ENCODE measurements at regions not wholly inside any gene's neighbourhood (a gene's known extent, or its start where the extent isn't known, plus 50 kb on each side); places are given as distances from the start of the nearest gene placed in this dataset.

GRCh38 chr5:96066386-96066719 lies 104.7 kb upstream of the ELL2 start:
- no peak overlapping the region for H3K4me3 ChIP-seq (ENCODE audit: low read depth, low read length)
- TF ChIP-seq CTCF (IDR thresholded peaks at IDR 0.05; ENCODE audit: insufficient read depth, low read length, missing control alignments): no peak
- CTCF ChIA-PET: interaction anchor here (1.1 to 2.1 kb wide), 3 partner anchors 12 to 21 kb away, joined by 3 to 9 read pairs (median 3); no protein-coding TSS in a partner anchor
- POLR2A ChIA-PET: no interaction called here
- DNase-seq (ENCODE audit: low read depth, low spot score): no peak

- TF ChIP-seq CTCF (IDR thresholded peaks at IDR 0.05; ENCODE audit: insufficient read depth, low read length, missing control alignments): no peak
- H3K4me3 ChIP-seq (ENCODE audit: low read depth, low read length): no peak overlapping the region
- ChIA-PET CTCF (interaction anchor here (0.8 to 2.1 kb wide), 5 partner anchors 9 to 22 kb away, joined by 3 to 9 read pairs (median 3); no protein-coding TSS in a partner anchor), POLR2A (interaction anchor here (0.6 kb wide), 1 partner anchor 13 kb away, joined by 3 read pairs; no protein-coding TSS in a partner anchor)
- DNase-seq (ENCODE audit: low read depth, low spot score): no peak
These were observed 104.2 kb upstream of the ELL2 start for GRCh38 chr5:96065685-96066385.

- CTCF ChIA-PET: interaction anchor here (1.4 to 2.2 kb wide), 4 partner anchors 11 to 110 kb away, joined by 3 to 9 read pairs (median 5); no protein-coding TSS in a partner anchor
- TF ChIP-seq CTCF (IDR thresholded peaks at IDR 0.05; ENCODE audit: insufficient read depth, low read length, missing control alignments): no peak
- DNase-seq (ENCODE audit: low read depth, low spot score): no peak
- POLR2A ChIA-PET: no interaction called here
- no peak overlapping the region for H3K4me3 ChIP-seq (ENCODE audit: low read depth, low read length)
These were observed 103.2 kb upstream of the ELL2 start for GRCh38 chr5:96064877-96065276.

GRCh38 chr5:96062836-96063235 lies 101.2 kb upstream of the ELL2 start:
- DNase-seq (ENCODE audit: low read depth, low spot score): no peak
- ChIA-PET CTCF (interaction anchor here (2.2 kb wide), 1 partner anchor 10 kb away, joined by 7 read pairs; no protein-coding TSS in a partner anchor), POLR2A (no interaction called here)
- no peak overlapping the region for H3K4me3 ChIP-seq (ENCODE audit: low read depth, low read length)
- TF ChIP-seq CTCF (IDR thresholded peaks at IDR 0.05; ENCODE audit: insufficient read depth, low read length, missing control alignments): no peak

GRCh38 chr5:96058084-96058483 lies 96.4 kb upstream of the ELL2 start:
- DNase-seq (ENCODE audit: low read depth, low spot score): no peak
- CTCF ChIA-PET: no interaction called here
- POLR2A ChIA-PET: no interaction called here
- no peak for TF ChIP-seq CTCF (IDR thresholded peaks at IDR 0.05; ENCODE audit: insufficient read depth, low read length, missing control alignments)
- no peak overlapping the region for H3K4me3 ChIP-seq (ENCODE audit: low read depth, low read length)

- ChIA-PET CTCF (interaction anchor here (1.2 to 2.5 kb wide), 5 partner anchors 9 to 281 kb away, joined by 3 to 9 read pairs (median 4); no protein-coding TSS in a partner anchor), POLR2A (no interaction called here)
- no peak for DNase-seq (ENCODE audit: low read depth, low spot score)
- H3K4me3 ChIP-seq (ENCODE audit: low read depth, low read length): no peak overlapping the region
- TF ChIP-seq CTCF (IDR thresholded peaks at IDR 0.05; ENCODE audit: insufficient read depth, low read length, missing control alignments): no peak
These were observed 92.8 kb upstream of the ELL2 start for GRCh38 chr5:96054311-96055030.

Measured in AG04449 (cell line).